Left lobe of liver (tissue), 2 donors: ENCODE measurements at regions not wholly inside any gene's neighbourhood (a gene's known extent, or its start where the extent isn't known, plus 50 kb on each side); places are given as distances from the start of the nearest gene placed in this dataset.
A peak's percentile ranks its signal among the peaks of the same experiment; 100 is the strongest.

ENCODE experiments used
- ATAC-seq: fragments of 200-7000 bp; cut with Tn5 transposase; one replicate; pipeline ENCODE4 v1.9.1; 2020; ENCODE audit warnings: mild to moderate bottlenecking, moderate library complexity
- DNase-seq: peaks from one replicate; pipeline ENCODE4 v3.0.0-alpha.2; 2020; ENCODE audit warnings: low spot score
- donor health status: DM: no; HTN: no; CAD: no; lungs with moderate emphysema.
- donor health status: DM: no; HTN: yes; CAD: no.

GRCh38 chr7:136807598-136807997, 60.9 kb upstream of the CHRM2 start:
- ATAC-seq (no peak), DNase-seq (no peak)

DNA sequence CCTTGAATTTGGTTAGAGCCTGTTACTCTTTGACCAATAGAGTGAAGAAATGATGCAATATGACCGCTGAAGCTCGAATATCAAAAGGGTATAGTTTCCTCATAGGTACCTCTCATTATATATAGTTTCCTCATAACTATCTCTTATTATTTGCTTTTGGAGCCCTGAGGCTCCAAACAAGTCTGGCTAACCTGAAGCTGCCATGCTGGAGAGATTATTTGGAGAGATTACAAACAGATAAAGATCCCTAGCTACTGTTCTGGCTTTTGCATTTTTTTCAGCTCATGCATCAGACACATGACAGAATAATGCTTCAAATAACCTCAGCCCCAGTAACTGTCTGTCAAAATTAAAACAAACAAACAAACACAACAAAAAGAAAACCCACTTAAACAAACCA, 65.4 kb upstream of the CHRM2 start:
- DNase-seq (no peak), ATAC-seq (no peak)

- ATAC-seq: no peak
- DNase-seq: no peak
Measured at GRCh38 chr7:136783934-136784333, 84.5 kb upstream of the CHRM2 start.

GRCh38 chr7:136741941-136742340, 126.5 kb upstream of the CHRM2 start:
- ATAC-seq: no peak
- DNase-seq: no peak

DNA sequence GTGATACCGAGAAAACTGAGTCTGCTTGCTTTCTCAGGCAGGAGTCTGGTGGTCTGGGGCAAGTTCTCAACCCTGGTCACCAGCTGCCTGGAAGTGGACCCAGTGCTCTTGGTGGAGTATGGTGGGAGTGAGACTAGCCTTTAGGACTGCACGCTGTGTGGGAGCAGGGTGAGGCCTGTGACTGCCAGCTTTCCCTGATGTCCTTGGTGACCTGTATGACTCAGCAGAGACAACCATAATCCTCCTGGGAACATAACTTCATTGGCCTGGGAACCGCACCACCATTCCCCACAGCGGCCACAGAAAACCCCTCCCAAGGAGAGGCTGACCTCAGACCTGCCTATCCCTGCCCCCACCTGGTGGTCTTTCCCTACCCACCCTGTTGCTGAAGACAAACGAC, 139.5 kb upstream of the CHRM2 start:
- no peak for DNase-seq
- ATAC-seq: no peak

GRCh38 chr7:136726460-136726859, 142.0 kb upstream of the CHRM2 start:
- no peak for DNase-seq
- no peak for ATAC-seq

DNA sequence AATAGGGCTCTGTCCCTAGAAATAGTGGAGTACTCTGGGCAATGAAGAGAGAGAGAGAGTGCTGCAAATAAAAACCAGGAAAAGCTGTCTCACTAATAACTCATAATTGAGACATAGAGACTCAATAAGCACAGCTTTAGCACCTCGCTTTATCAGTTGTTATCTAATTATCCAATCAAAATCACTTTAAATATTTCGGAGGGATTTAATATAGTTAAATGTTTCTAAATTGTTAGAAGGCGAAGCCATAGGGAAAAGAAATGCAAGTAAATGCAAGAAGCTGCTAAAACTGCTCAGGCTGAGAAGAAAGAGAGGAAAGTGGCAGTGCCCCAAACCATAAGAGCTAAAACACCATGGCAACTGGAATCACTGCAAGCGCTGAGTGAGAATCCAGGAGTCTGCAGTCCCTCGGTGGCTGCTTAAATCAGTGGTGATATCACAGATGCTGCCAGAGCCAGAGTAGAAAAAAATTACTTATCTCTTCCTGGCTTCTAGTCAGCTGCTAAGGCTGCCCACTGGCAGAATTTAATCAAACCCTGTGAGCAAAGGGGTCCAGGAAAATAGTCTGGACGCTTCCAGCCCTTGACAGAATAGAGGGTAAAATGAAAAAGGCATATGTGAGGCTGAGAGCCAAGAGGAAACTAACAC, 150.4 kb upstream of the CHRM2 start:
- ATAC-seq (no peak), DNase-seq (no peak)

DNA sequence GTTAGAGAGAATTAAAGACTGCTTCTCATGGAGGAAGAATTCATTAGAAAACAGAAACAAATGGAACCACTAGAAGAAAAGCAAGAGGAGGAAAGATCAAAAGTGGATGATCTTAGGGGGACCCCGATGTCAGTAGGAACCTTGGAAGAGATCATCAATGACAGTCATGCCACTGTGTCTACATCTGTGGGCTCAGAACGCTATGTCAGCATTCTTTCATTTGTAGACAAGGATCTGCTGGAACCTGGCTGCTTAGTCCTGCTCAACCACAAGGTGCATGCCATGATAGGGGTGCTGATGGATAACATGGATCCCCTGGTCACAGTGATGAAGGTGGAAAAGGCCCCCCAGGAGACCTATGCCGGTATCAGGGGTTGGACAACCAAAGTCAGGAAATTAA, 154.4 kb upstream of the CHRM2 start:
- DNase-seq (no peak), ATAC-seq (no peak)

GRCh38 chr7:136710751-136711150, 157.7 kb upstream of the CHRM2 start:
- ATAC-seq (no peak), DNase-seq (no peak)

DNA sequence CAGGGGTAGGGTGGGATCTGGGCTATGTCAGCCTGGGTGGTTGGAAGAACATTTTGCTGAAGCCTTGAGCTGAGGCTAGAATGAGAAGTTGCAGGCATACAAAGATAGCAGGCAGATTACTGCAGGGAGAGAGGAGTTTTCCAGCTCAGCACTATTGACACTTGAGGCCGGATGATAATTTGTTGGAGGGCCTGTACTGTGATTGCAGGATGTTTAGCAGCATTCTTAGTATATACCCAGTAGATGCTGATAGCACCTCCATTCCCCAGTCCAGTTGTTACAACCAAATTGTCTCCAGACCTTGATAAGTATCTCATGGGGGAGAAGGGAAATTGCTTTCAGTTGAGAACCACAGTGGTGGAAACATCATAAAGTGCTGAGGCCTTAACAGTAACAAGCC, 158.6 kb upstream of the CHRM2 start:
- no peak for ATAC-seq
- DNase-seq: no peak

DNA sequence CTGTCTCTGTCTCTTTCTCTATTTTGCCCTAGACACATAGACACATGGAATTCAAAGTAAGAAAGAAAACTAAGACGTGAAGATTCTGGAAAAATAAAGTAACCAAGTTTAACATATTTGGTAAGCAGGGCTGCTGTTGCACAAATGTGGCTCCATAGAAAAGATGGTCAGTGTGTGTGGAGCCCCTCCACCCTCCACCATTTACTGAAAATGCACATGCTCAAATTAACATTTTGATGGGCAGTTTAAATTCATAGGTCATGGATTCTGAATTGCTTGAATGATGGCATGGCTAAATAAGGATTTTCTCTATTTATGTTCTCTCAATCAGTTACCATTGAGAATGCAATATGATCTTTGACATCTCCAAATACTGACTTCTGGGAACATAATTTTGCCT, 165.5 kb upstream of the CHRM2 start:
- no peak for DNase-seq
- ATAC-seq: no peak

- ATAC-seq: no peak
- DNase-seq: no peak
Measured at GRCh38 chr7:136698977-136699376, 169.5 kb upstream of the CHRM2 start.

GRCh38 chr7:136698231-136698630, 170.2 kb upstream of the CHRM2 start:
- ATAC-seq (no peak), DNase-seq (no peak)

- ATAC-seq (no peak), DNase-seq (no peak)
Measured at GRCh38 chr7:136697271-136697670, 171.2 kb upstream of the CHRM2 start.

- no peak for DNase-seq
- no peak for ATAC-seq
Measured at GRCh38 chr7:136693166-136694119, 175.0 kb upstream of the CHRM2 start.

DNA sequence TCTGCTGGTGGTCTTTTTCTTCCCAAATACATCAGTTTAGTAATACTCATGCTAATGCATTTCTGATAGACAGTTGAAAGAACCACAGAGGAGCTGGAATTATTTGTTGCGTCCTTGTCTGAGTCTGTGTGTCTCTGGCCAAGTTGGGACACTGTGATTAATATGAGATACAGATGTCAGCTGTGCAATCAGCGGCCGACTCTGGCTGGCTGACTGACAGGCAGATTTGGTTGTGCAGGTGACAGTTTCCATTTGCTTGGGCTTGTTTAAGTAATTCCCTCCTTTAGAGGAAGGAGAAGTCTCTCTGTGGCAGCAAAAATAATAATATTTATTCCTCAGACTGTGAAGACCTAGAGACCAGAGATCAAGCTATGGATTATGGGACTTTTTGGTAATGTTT, 176.2 kb upstream of the CHRM2 start:
- ATAC-seq (no peak), DNase-seq (no peak)

DNA sequence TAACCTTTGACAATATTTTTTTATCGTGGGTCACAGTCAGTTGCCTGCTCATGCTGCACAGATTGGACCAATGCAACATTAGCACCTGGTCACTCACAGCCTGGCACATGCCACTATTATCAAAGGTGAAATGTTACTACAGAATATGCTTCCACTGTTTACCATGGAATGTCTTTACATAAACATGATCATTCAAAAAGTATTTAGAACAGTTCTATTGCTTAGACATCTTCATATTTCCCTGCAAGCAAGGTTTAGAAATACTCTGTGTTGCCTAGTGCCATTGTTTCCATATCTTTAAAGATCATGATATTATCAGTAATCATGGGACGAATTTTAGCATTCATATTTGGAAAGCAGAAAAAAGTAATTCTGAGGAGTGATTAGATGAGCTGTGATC, 179.9 kb upstream of the CHRM2 start:
- no peak for ATAC-seq
- DNase-seq: no peak

DNA sequence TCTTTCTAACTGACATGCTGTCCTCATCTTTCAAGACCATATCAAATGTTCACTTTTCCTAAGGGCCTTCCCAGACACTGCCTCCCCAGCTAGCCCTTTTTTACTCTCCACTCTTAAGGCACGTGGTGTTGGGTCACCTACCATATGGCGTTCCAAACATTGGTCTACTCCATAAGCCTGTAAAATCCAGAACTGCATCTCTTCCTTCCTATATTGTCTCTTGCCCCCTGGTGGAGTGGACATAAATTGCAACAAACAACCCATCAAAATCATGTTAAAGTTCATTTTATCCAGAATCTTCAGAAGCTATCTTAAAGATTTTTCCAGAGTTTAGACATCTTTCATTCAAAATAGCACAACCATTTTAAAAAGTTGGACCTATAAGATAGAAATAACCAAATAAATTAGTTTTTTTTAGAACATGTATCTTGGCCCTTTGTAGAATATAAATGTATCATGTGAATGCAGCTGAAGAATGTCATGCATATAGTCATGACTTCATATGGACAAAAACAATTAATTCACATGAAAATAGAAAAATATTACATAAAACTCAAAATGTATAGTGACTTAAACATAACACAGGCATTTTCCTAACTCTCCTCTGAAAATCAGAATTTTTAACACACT, 180.6 kb upstream of the CHRM2 start:
- no peak for DNase-seq
- peak; percentile 64 for ATAC-seq

DNA sequence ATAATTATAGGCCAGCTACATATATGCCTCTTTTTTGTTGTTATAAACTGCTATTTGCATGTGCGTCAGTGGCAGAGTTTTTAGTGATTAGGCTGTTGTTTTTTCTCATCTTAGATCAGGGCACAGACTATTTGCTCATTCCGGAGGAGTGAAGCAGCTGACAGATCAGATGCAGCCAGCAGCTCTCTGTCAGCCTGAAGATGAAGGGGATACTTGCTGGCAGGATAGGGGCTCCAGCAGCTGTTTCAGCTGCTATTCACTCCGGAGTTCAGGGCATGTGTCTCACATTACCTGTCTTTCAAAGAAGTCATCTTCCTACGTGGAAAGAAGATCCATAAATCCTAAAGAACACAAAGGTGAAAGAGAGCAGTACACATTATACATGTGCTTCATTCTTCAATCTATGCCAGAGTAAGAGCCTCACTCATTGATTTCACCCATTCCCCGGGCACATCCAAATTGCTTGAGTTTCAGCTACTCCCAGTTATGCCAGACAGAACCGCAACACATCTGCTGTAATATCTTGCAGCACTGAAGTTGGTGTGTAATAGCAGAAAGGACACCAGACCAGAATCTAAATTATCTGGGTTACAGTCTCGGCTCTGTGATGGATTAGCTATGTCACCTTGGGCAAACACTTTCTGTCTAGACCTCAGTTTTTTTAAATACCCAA, 182.8 kb upstream of the CHRM2 start:
- DNase-seq (no peak), ATAC-seq (no peak)

GRCh38 chr7:136677471-136678365, 190.7 kb upstream of the CHRM2 start:
- ATAC-seq (no peak), DNase-seq (no peak)
